WTC11 (cell line): ENCODE measurements at regions not wholly inside any gene's neighbourhood (a gene's known extent, or its start where the extent isn't known, plus 50 kb on each side); places are given as distances from the start of the nearest gene placed in this dataset.
A peak's percentile ranks its signal among the peaks of the same experiment; 100 is the strongest.

Experiments
- ATAC-seq: fragments of 200-7000 bp; cut with Tn5 transposase; 2 replicates; pipeline ENCODE4 v1.10.0; 2021; ENCODE audit warnings: mild to moderate bottlenecking, moderate library complexity
- CTCF ChIA-PET: fragments of 300-600 bp; sonication (Branson Sonifier 250); formaldehyde crosslinking; loops from one replicate; lab custom pipeline; 2021; ENCODE audit warnings: antibody characterized with exemption; lab: Charles Lee
- POLR2A ChIA-PET: fragments of 350-600 bp; sonication (Branson Sonifier 250); formaldehyde crosslinking; loops from one replicate; lab custom pipeline; 2021; ENCODE audit warnings: antibody characterized with exemption; lab: Charles Lee
- DNase-seq: peaks from one replicate; pipeline ENCODE4 v3.0.0; 2021; ENCODE audit warnings: low spot score
- H3K27ac Mint-ChIP-seq: 2 replicates; pipeline ENCODE4 v1.8.0; 2021; ENCODE audit warnings: mixed read lengths
- H3K27me3 Mint-ChIP-seq: 2 replicates; pipeline ENCODE4 v1.8.0; 2021; ENCODE audit warnings: low read depth, mild to moderate bottlenecking, moderate library complexity, mixed read lengths
- H3K36me3 Mint-ChIP-seq: 2 replicates; pipeline ENCODE4 v1.8.0; 2021; ENCODE audit warnings: mixed read lengths
- H3K4me1 Mint-ChIP-seq: 2 replicates; pipeline ENCODE4 v1.8.0; 2022; ENCODE audit warnings: mixed read lengths
- H3K4me3 Mint-ChIP-seq: 2 replicates; pipeline ENCODE4 v1.8.0; 2021; ENCODE audit warnings: mild to moderate bottlenecking, moderate library complexity, mixed read lengths
- H3K9me3 Mint-ChIP-seq: 2 replicates; pipeline ENCODE4 v1.8.0; 2021; ENCODE audit warnings: mixed read lengths
- ATF3 ChIP-seq: sonication (generic); formaldehyde crosslinking; conservative IDR thresholded peaks from 2 replicates; pipeline ENCODE4 v1.8.1; 2022; ENCODE audit warnings: mild to moderate bottlenecking, missing genetic modification reagents
- CREM ChIP-seq: sonication (generic); formaldehyde crosslinking; IDR thresholded peaks from 2 replicates; pipeline ENCODE4 v1.8.1; 2022; ENCODE audit warnings: mild to moderate bottlenecking, missing genetic modification reagents, moderate library complexity
- E2F4 ChIP-seq: sonication (generic); formaldehyde crosslinking; IDR thresholded peaks from 2 replicates; pipeline ENCODE4 v1.8.1; 2022; ENCODE audit warnings: low read depth, mild to moderate bottlenecking, moderate library complexity, missing genetic modification reagents, borderline replicate concordance
- ELF4 ChIP-seq: sonication (generic); formaldehyde crosslinking; IDR thresholded peaks from 2 replicates; pipeline ENCODE4 v1.8.1; 2022; ENCODE audit warnings: low read depth, mild to moderate bottlenecking, moderate library complexity, missing genetic modification reagents
- ESRRA ChIP-seq: sonication (generic); formaldehyde crosslinking; IDR thresholded peaks from 2 replicates; pipeline ENCODE4 v1.8.1; 2022; ENCODE audit warnings: mild to moderate bottlenecking, missing genetic modification reagents, borderline replicate concordance
- GABPB1 ChIP-seq: sonication (generic); formaldehyde crosslinking; IDR thresholded peaks from 2 replicates; pipeline ENCODE4 v1.8.1; 2023; ENCODE audit warnings: mild to moderate bottlenecking, missing genetic modification reagents
- MXD4 ChIP-seq: fragments of 250-450 bp; sonication (Bioruptor Pico); IDR thresholded peaks from 2 replicates; pipeline ENCODE4 v1.8.0; 2021; ENCODE audit warnings: mild to moderate bottlenecking, moderate library complexity, borderline replicate concordance
- NFYB ChIP-seq: sonication (generic); formaldehyde crosslinking; conservative IDR thresholded peaks from 2 replicates; pipeline ENCODE4 v1.8.0; 2022; ENCODE audit warnings: low read depth, missing genetic modification reagents
- TP53 ChIP-seq: sonication (generic); formaldehyde crosslinking; IDR thresholded peaks from 2 replicates; pipeline ENCODE4 v1.8.1; 2023; ENCODE audit warnings: mild to moderate bottlenecking, missing genetic modification reagents
- ZNF232 ChIP-seq: sonication (generic); formaldehyde crosslinking; IDR thresholded peaks from 2 replicates; pipeline ENCODE4 v1.8.0; 2022; ENCODE audit warnings: mild to moderate bottlenecking, missing genetic modification reagents
- TF ChIP-seq, protein P1 (sequence below): sonication (generic); formaldehyde crosslinking; IDR thresholded peaks from 2 replicates; pipeline ENCODE4 v1.8.0; 2022; ENCODE audit warnings: mild to moderate bottlenecking, missing genetic modification reagents

DNA sequence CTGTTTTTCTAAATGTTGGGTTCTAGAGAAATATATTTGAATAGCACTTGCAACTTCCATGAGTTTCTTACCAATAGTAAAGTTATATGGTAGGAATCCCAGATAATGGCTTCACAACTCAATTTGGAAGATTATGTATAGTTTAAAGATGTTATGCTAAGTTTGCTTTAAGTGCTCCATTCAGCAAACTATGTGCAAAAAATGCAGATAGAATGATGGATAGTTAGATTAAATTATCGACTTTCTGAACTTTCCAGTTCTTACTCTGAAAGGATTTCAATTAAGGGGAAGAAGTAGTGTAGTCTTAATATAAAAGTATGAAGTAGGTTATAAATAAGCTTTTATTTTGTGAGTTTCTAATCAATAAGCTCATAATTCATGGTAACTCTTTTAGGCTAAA, 60.7 kb upstream of the NFKB1 start (continued):
- no peak for TF ChIP-seq E2F4 (CRISPR knock-in tag)

GRCh38 chr4:102441978-102442911, 58.9 kb upstream of the NFKB1 start:
- Mint-ChIP-seq H3K4me3 (no peak overlapping the region), H3K27ac (no peak overlapping the region), H3K9me3 (no peaks in the 10 kb centered on the region), H3K36me3 (no peaks in the 10 kb centered on the region), H3K4me1 (peaks cover 26% of the 10 kb centered on the region), H3K27me3 (no peaks in the 10 kb centered on the region; the same call in 1 of the 2 replicates)
- CTCF ChIA-PET, result no interaction called here
- no peak for DNase-seq
- TF ChIP-seq GABPB1 (CRISPR knock-in tag) (peak; percentile 48; the same call in 1 of the 2 replicates), ZNF232 (CRISPR knock-in tag) (no peak)
- POLR2A ChIA-PET, result no interaction called here
- ATAC-seq, result no peak

GRCh38 chr4:102444752-102445151, 56.4 kb upstream of the NFKB1 start:
- Mint-ChIP-seq H3K27ac (no peak overlapping the region), H3K9me3 (no peaks in the 10 kb centered on the region), H3K27me3 (no peaks in the 10 kb centered on the region; the same call in 1 of the 2 replicates), H3K4me1 (peaks cover 23% of the 10 kb centered on the region), H3K4me3 (no peak overlapping the region), H3K36me3 (no peaks in the 10 kb centered on the region)
- CTCF ChIA-PET, result interaction anchor here (1.6 to 3.0 kb wide), 2 partner anchors 13 to 564 kb away, joined by 3 to 11 read pairs; no protein-coding TSS in a partner anchor
- no peak for TF ChIP-seq ATF3
- no peak for TF ChIP-seq ESRRA (CRISPR knock-in tag)
- POLR2A ChIA-PET, result no interaction called here
- DNase-seq, result no peak
- ATAC-seq, result no peak

GRCh38 chr4:102445213-102445612, 55.9 kb upstream of the NFKB1 start:
- TF ChIP-seq MXD4 (CRISPR knock-in tag) (no peak), NFYB (CRISPR knock-in tag) (no peak), CREM (no peak), ELF4 (CRISPR knock-in tag) (no peak)
- TF ChIP-seq, protein P1, sequence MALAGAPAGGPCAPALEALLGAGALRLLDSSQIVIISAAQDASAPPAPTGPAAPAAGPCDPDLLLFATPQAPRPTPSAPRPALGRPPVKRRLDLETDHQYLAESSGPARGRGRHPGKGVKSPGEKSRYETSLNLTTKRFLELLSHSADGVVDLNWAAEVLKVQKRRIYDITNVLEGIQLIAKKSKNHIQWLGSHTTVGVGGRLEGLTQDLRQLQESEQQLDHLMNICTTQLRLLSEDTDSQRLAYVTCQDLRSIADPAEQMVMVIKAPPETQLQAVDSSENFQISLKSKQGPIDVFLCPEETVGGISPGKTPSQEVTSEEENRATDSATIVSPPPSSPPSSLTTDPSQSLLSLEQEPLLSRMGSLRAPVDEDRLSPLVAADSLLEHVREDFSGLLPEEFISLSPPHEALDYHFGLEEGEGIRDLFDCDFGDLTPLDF (CRISPR knock-in tag), result no peak
- TF ChIP-seq, all 79 proteins: peak for 0
- Mint-ChIP-seq H3K27me3 (no peaks in the 10 kb centered on the region; the same call in 1 of the 2 replicates), H3K4me1 (peaks cover 20% of the 10 kb centered on the region), H3K9me3 (no peaks in the 10 kb centered on the region), H3K27ac (no peak overlapping the region), H3K4me3 (no peak overlapping the region), H3K36me3 (no peaks in the 10 kb centered on the region)
- CTCF ChIA-PET, result interaction anchor here (1.6 to 3.0 kb wide), 2 partner anchors 13 to 564 kb away, joined by 3 to 11 read pairs; no protein-coding TSS in a partner anchor
- DNase-seq (no peak), ATAC-seq (no peak)
- POLR2A ChIA-PET, result no interaction called here

DNA sequence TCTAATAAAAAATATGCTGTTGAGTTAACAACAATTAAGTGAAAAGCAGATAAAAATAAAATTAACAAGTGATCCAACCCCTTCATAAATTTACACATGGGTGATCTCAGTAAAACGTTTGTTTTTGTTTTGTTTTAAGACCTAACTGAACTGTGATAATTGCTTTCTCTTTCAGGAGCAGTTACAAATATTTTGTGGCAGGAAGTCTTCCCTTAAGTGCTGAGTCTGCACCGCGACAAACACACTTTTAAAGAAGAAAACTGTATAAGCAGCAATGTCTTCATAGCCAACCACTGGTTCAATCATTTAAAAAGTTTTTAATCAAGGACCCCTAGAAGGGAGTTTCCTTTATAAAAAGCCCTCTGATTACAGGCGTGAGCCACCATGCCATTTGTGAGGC, 53.7 kb upstream of the NFKB1 start:
- no peak for ATAC-seq
- CTCF ChIA-PET, result interaction anchor here (1.0 to 3.0 kb wide), 4 partner anchors 94 to 562 kb away, joined by 3 to 24 read pairs (median 11); no protein-coding TSS in a partner anchor
- DNase-seq, result no peak
- H3K4me3 Mint-ChIP-seq, result no peak overlapping the region
- no peak overlapping the region for H3K27ac Mint-ChIP-seq
- no peaks in the 10 kb centered on the region; the same call in 1 of the 2 replicates for H3K27me3 Mint-ChIP-seq
- H3K9me3 Mint-ChIP-seq, result no peaks in the 10 kb centered on the region
- POLR2A ChIA-PET, result no interaction called here
- H3K4me1 Mint-ChIP-seq, result peaks cover 20% of the 10 kb centered on the region
- no peak for TF ChIP-seq TP53 (CRISPR knock-in tag)
- TF ChIP-seq, all 79 proteins: peak for 0
- H3K36me3 Mint-ChIP-seq, result no peaks in the 10 kb centered on the region
